ENCODE measurements at regions not wholly inside any gene's neighbourhood (a gene's known extent, or its start where the extent isn't known, plus 50 kb on each side); places are given as distances from the start of the nearest gene placed in this dataset.

- no peak for DNase-seq
These were observed 103.1 kb downstream of the KIF4B start for GRCh38 chr5:155116456-155117251.

DNA sequence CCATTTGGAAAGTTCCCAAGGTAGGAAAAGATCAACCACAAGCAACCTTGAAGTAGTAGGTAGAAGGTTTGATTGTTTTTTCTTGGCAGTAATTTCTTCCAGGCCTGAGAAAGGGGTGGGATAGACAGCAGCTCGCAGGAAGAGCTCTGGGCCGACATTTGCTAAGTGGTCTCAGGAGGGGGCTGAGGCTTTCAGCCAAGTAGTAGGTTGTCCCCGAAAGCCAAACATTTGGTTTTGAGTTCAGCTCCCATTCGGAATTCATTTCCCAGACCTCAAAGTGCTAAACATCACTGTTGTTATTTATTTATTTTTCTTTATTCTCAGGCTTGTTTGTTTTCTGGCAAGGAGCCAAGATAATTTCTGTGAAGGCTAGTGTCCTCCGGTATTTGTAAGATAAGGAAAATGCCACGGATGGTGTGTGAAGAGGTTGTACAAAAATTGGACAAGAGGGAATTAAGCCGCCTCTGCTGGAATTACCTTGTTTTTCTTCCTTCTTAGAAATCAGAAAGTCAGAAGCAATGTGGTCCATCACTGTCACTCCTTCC lies 112.1 kb downstream of the KIF4B start:
- no peak for DNase-seq

DNA sequence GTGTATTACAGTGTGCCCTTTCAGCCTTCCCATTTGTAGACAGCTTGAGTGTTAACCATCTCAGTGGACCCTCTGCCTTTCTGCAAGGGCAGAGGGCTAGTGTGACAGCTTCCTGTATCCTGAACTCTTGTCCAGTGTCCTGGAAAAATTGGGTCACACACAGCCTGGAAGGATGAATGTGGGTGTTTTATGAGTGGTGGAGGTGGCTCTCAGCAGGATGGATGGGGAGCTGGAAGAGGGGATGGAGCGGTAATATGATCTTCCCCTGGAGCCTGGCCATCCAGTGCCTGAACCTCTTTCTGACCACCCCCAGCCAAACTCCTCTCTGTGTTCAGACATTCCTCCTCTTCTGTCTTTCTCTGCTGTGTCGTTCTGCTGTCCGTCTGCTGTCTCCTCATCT lies 113.0 kb downstream of the KIF4B start:
- no peak for DNase-seq

DNA sequence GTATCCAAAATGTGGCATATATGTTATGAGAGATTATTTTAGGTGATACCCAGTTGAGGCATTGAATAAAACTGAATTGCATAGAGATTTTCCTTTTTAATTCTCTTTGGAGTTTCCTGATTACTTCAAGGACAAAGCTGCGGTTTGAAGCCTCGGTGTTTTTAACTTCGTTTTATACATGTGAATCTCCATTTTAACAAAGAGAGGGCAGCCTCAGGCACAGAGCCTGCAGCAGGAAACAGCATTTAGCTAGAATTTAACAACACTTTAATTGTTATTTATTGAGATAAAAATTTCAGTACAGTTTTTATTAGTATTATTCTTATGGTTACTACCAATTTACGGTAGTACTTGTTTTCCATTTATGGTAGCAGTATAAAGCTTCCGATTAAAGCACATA lies 114.0 kb downstream of the KIF4B start:
- DNase-seq = no peak

DNA sequence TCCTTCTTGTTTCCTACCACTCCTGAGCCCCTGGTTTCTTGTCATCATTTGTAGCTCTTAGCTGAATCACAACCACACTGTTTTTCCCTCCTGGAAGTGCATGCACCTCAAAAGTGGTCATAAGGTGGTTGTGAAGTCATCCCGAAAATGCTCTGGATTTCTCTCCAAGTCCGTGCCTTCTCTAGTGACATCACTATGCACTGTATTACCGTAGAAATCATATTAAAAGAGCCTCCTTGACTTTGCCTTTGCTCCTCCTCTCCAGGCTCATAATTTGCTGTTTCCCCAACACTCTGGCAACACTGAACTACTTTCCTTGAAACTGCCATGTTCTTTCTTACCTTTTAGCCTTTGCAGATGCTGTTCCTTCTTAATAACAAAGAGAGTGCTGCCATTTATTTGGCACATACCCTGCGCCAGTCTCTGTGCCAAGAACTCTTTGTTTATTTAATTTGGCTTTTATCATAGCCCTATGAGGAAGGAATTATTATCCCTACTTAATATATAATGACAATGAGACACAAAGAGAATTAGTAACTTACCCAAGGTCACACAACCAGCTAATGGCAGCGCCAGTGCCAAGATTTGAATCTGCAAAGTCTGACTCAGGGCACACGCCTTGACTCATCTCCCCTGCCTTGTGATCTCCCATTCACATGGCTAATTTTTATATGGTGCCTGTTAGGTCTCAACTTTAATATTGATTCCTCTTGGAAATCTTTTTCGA lies 115.4 kb downstream of the KIF4B start:
- DNase-seq = no peak

- DNase-seq = no peak
These were observed 115.9 kb downstream of the KIF4B start for GRCh38 chr5:155129513-155129880.

GRCh38 chr5:155134130-155134529 lies 120.6 kb downstream of the KIF4B start:
- no peak for DNase-seq

GRCh38 chr5:155136216-155136850 lies 122.8 kb downstream of the KIF4B start:
- no peak for DNase-seq

GRCh38 chr5:155137683-155138082 lies 124.1 kb downstream of the KIF4B start:
- DNase-seq = no peak

- DNase-seq = no peak
These were observed 127.1 kb downstream of the KIF4B start for GRCh38 chr5:155140646-155141045.

DNA sequence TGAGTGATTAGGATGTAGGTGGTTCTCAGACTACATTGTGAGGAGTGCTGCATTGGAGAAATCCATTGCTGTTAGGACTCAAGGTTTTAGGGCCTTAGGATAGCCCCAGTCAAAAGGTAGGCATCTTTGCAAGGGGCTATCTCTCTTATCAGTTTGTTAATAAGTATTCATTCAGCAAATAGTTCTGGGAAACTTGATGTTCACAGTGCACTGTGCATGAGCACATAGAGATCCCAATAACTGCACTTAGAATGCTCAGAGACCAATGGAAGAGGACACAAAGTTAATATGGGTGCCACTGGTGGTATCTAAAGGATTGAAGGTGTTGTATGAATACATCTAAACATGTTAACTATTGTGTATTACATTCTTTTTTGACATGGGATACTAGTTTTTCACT lies 131.4 kb downstream of the KIF4B start:
- no peak for DNase-seq

GRCh38 chr5:155147222-155147621 lies 133.7 kb downstream of the KIF4B start:
- DNase-seq = no peak

DNA sequence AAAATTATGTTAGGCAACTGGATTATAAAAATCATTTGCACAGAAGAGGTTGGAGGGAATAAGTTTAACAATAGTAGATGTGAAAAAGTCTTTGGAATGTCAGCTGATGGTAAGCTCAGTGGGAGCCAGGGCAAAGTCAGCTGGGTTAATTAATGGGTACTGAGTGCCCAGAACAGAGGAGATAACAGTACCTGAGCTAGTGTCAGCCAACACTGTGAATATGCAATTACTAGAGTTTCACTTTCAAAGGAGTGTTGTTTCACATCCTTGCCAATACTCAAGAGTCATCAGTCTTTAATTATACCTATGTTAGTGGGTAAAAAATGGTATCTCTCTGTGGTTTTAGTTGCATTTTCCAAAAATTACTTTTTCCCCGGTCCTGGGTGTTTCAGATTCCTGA lies 135.1 kb downstream of the KIF4B start:
- no peak for DNase-seq

DNA sequence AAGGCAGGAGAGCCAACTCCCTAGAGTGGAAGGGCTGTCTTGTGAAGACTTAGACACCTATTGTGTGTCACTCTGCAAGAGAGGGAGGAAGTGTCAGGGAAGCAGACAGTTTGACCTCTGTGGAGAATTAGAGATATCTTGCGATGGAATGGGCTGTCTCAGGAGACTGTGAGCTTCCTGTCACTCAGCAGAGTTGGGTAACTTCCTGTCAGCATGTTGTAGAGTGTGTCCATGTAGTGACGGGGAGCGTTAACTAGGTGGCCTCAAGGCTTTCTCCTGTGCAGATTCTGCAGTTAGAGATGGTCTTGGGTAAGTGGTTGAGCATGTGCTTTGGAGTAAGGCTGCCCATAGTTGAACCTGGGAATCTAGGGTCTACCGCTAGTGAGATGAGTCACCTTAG lies 136.5 kb downstream of the KIF4B start:
- DNase-seq = no peak

- DNase-seq = peak; percentile 41
These were observed 141.4 kb downstream of the KIF4B start for GRCh38 chr5:155154973-155155372.

GRCh38 chr5:155163084-155163483 lies 149.5 kb downstream of the KIF4B start:
- DNase-seq = peak; percentile 65

- no peak for DNase-seq
These were observed 154.2 kb downstream of the KIF4B start for GRCh38 chr5:155167736-155168135.

DNA sequence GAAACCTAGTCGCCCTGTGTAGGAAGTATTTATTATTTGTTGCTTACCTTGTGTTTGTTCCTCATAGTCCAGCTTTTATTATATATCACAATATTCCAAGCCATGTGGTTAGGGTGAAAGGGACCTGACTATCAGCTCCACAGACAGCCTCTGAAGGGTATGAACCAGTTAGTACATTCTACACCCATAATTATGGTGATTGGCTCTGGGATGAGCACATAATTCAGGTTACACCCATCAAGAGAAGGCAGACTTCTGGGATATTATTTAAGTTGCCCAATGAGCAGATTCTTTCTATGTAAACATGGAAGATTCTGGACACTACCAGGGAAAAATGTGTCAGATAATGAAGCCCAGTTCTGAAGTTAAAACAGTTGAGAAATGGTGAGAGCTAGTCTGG lies 168.0 kb downstream of the KIF4B start:
- no peak for DNase-seq

DNA sequence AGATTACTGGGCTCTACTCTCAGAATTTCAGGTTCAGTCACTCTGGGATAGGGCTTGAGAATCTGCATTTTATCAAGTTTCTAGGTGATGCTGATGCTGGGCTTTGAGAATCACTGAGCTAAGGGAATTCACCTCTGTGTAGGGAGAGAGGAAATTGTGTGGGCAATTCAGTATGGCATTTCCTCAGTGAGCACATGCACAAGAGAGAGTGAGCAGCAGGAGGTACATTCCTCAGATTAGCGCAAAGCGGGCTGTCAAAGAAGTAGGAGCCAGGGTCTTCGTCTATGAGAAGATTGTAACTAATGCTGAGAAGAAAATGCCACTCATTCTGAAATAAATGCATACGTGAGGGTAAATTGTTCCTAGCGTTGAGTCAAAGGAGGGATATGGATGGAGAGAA lies 175.9 kb downstream of the KIF4B start:
- no peak for DNase-seq

DNA sequence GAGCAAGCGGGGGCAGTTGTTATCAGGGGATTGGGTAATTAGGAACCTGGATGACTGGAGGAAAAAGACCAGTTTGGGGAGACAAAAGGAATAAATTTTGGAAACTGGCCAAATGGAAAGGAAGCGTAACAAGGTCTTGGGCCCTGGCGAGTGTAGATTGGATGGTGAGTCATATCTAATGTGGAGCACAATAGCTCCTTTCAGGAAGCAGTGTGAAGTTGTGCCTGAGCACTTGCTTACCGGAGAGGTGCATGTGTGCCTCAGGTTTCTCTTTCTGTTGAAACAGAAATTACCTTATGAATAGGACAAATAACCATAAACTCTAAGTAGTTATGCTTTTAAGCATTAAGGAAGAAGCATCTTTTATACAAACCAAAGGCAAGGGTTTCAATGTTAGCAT lies 176.4 kb downstream of the KIF4B start:
- DNase-seq = no peak

- no peak for DNase-seq
These were observed 179.5 kb downstream of the KIF4B start for GRCh38 chr5:155193029-155193428.

GRCh38 chr5:155193483-155194107 lies 180.0 kb downstream of the KIF4B start:
- no peak for DNase-seq

DNA sequence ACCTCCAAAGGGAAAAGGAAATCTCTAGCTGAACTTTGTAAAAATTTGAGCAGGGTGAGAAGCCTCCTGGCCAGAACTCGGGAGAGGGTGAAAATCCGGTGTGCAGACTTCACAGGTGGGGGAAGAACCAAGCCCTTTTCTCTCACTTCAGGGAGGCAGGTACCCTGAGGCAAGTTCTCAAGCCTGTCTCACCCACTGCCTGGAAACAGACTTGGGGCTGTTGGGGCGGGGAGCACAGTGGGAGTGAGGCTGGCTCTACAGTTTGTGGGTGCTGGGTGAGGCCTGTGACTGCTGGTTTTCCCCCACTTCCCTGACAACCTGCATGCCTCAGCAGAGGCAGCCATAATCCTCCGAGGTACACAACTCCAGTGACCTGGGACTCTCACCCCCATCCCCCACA lies 187.1 kb downstream of the KIF4B start:
- no peak for DNase-seq
